Osteoblast (primary cell): ENCODE measurements at regions not wholly inside any gene's neighbourhood (a gene's known extent, or its start where the extent isn't known, plus 50 kb on each side); places are given as distances from the start of the nearest gene placed in this dataset.
"Not testable (repeated sequence)": the region's sequence is repeated elsewhere in the genome, so short reads cannot be mapped to it uniquely, and the experiment has no call there.

ENCODE experiments used
- DNase-seq: peaks from one replicate; pipeline ENCODE4 v3.0.0; 2011; ENCODE audit warnings: low spot score, mixed read lengths; ENCODE audit not compliant: insufficient read length; ENCODE audit errors: missing footprints
- H2AFZ ChIP-seq: 2 replicates; pipeline ENCODE4 v1.6.0; 2011; ENCODE audit warnings: mild to moderate bottlenecking, low read length
- H3K27ac ChIP-seq: 2 replicates; pipeline ENCODE4 v1.5.1; 2011; ENCODE audit warnings: mild to moderate bottlenecking, low read depth, low read length, moderate library complexity
- H3K27me3 ChIP-seq: 2 replicates; pipeline ENCODE4 v1.6.0; 2012; ENCODE audit warnings: mild to moderate bottlenecking, control low read depth, inconsistent platforms, low read length, moderate library complexity; ENCODE audit not compliant: insufficient read depth
- H3K36me3 ChIP-seq: 2 replicates; pipeline ENCODE4 v1.5.1; 2011; ENCODE audit warnings: mild to moderate bottlenecking, low read length, control low read depth, moderate library complexity; ENCODE audit not compliant: insufficient read depth
- H3K4me1 ChIP-seq: 2 replicates; pipeline ENCODE4 v1.5.1; 2011; ENCODE audit warnings: mild to moderate bottlenecking, low read length, control low read depth, moderate library complexity; ENCODE audit not compliant: insufficient read depth
- H3K4me2 ChIP-seq: 2 replicates; pipeline ENCODE4 v1.6.0; 2011; ENCODE audit warnings: mild to moderate bottlenecking, low read length; ENCODE audit not compliant: insufficient read depth
- H3K4me3 ChIP-seq: fragments of 200-600 bp; sonication (generic); 3 replicates; pipeline ENCODE4 v1.5.1; 2012; ENCODE audit warnings: mild to moderate bottlenecking, low read length, inconsistent platforms; ENCODE audit not compliant: insufficient read depth
- H3K79me2 ChIP-seq: 2 replicates; pipeline ENCODE4 v1.6.0; 2012; ENCODE audit warnings: mild to moderate bottlenecking, low read length, control low read depth, inconsistent platforms; ENCODE audit not compliant: insufficient read depth
- H3K9me3 ChIP-seq: 2 replicates; pipeline ENCODE4 v1.5.1; 2011; ENCODE audit warnings: low read depth, low read length, control low read depth
- H4K20me1 ChIP-seq: 2 replicates; pipeline ENCODE4 v1.6.0; 2012; ENCODE audit warnings: mild to moderate bottlenecking, low read length, control low read depth; ENCODE audit not compliant: insufficient read depth
- TF ChIP-seq, protein P1 (sequence below): IDR thresholded peaks from 2 replicates; pipeline ENCODE4 v1.5.1; 2011; ENCODE audit warnings: mild to moderate bottlenecking, low read depth, low read length, moderate library complexity; ENCODE audit errors: extremely low read depth

- Histone ChIP-seq H3K9me3 (no peaks in the 10 kb centered on the region), H3K4me1 (no peaks in the 10 kb centered on the region), H3K4me2 (no peak overlapping the region), H3K27me3 (no peaks in the 10 kb centered on the region), H4K20me1 (no peaks in the 10 kb centered on the region), H2AFZ (no peak overlapping the region), H3K79me2 (no peaks in the 10 kb centered on the region), H3K4me3 (no peak overlapping the region), H3K36me3 (no peaks in the 10 kb centered on the region), H3K27ac (no peak overlapping the region)
- TF ChIP-seq, protein P1, sequence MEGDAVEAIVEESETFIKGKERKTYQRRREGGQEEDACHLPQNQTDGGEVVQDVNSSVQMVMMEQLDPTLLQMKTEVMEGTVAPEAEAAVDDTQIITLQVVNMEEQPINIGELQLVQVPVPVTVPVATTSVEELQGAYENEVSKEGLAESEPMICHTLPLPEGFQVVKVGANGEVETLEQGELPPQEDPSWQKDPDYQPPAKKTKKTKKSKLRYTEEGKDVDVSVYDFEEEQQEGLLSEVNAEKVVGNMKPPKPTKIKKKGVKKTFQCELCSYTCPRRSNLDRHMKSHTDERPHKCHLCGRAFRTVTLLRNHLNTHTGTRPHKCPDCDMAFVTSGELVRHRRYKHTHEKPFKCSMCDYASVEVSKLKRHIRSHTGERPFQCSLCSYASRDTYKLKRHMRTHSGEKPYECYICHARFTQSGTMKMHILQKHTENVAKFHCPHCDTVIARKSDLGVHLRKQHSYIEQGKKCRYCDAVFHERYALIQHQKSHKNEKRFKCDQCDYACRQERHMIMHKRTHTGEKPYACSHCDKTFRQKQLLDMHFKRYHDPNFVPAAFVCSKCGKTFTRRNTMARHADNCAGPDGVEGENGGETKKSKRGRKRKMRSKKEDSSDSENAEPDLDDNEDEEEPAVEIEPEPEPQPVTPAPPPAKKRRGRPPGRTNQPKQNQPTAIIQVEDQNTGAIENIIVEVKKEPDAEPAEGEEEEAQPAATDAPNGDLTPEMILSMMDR: no peak
- DNase-seq: no peak
Measured at GRCh38 chr1:172793823-172794222, 134.9 kb downstream of the FASLG start.

- H3K27me3 ChIP-seq: no peaks in the 10 kb centered on the region
- no peaks in the 10 kb centered on the region for H4K20me1 ChIP-seq
- H3K4me2 ChIP-seq: no peak overlapping the region
- no peaks in the 10 kb centered on the region for H3K36me3 ChIP-seq
- no peaks in the 10 kb centered on the region for H3K79me2 ChIP-seq
- no peak overlapping the region for H3K4me3 ChIP-seq
- TF ChIP-seq, protein P1: no peak
- no peaks in the 10 kb centered on the region for H3K9me3 ChIP-seq
- H2AFZ ChIP-seq: no peak overlapping the region
- no peak for DNase-seq
- H3K27ac ChIP-seq: no peak overlapping the region
- H3K4me1 ChIP-seq: no peaks in the 10 kb centered on the region
Measured at GRCh38 chr1:172795741-172796140, 136.8 kb downstream of the FASLG start.

DNA sequence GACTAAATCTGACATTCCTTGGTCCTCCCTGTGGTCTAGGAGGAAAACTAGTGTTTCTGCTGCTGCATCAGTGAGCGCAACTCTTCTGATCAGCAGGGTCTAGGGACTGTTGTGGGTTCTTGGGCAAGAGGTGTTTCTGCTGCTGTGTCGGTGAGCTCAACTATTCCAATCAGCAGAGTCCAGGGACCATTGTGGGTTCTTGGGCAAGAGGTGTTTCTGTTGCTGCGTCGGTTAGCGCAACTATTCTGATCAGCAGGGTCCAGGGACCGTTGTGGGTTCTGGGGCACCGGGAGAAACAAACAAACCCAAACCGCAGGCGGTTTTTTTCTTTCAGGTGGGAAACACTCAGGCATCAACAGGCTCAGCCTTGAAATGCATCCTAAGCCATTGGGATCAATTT lies 140.9 kb downstream of the FASLG start:
- not testable (repeated sequence) for H3K9me3 ChIP-seq, H2AFZ ChIP-seq, H3K4me3 ChIP-seq, H3K79me2 ChIP-seq, H3K27ac ChIP-seq, H3K36me3 ChIP-seq, H3K27me3 ChIP-seq, H3K4me2 ChIP-seq, DNase-seq, H3K4me1 ChIP-seq, H4K20me1 ChIP-seq

- no peak overlapping the region for H2AFZ ChIP-seq
- H4K20me1 ChIP-seq: no peaks in the 10 kb centered on the region
- no peaks in the 10 kb centered on the region for H3K9me3 ChIP-seq
- no peaks in the 10 kb centered on the region for H3K36me3 ChIP-seq
- no peaks in the 10 kb centered on the region for H3K79me2 ChIP-seq
- no peaks in the 10 kb centered on the region for H3K4me1 ChIP-seq
- H3K27me3 ChIP-seq: no peaks in the 10 kb centered on the region
- no peak overlapping the region for H3K27ac ChIP-seq
- H3K4me3 ChIP-seq: no peak overlapping the region
- H3K4me2 ChIP-seq: no peak overlapping the region
- DNase-seq: no peak
- TF ChIP-seq, protein P1: no peak
Measured at GRCh38 chr1:172801771-172802322, 142.9 kb downstream of the FASLG start.
